NCI-H2081 treated with DMSO at 0.1 percent for 48 hours (cell line): ENCODE measurements at regions not wholly inside any gene's neighbourhood (a gene's known extent, or its start where the extent isn't known, plus 50 kb on each side); places are given as distances from the start of the nearest gene placed in this dataset.
"Not testable (repeated sequence)": the region's sequence is repeated elsewhere in the genome, so short reads cannot be mapped to it uniquely, and the experiment has no call there.

ENCODE experiments used
- DNase-seq: peaks from one replicate; lab custom pipeline; 2025; lab: John Stamatoyannopoulos, UW

DNA sequence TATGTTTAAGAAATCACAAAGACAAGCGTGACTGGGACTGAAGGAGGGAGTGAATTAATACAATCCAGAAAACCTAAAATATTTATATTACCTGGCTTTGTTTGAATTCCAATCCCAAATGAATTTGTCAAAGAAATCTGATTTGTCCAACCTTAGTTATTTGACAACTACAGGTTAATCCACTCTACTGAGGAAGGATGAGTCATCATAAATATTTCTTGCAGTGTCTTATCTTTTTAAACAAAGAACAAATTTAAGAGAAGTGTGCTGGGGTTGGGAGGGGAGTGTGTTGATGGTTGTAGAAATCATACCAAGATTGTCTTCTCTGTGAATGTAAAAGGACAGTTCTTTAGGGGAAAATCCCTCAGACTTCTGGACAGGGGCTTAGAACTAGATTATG lies 1106.3 kb upstream of the SLC39A10 start:
- no peak for DNase-seq

GRCh38 chr2:194549387-194549786 lies 1107.6 kb upstream of the SLC39A10 start:
- DNase-seq: no peak

DNA sequence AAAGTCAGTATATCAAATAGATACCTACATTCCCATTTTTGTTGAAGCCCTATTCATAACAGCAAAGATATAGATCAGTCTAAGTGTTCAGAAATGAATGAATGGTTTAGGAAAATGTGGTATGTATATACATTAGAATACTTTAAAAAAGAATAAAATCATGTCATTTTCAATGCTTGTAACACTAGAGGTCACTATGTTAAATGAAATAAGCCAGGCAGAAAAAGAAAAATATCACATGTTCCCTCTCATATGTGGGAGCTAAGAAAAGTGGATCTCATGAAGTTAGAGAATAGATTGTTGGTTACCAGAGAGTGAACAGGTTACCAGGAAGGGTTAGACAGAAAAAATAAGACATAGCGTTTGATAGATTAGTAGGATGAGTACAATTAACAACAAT lies 1111.0 kb upstream of the SLC39A10 start:
- no peak for DNase-seq

- DNase-seq: no peak
Observed at GRCh38 chr2:194539425-194539824, 1117.6 kb upstream of the SLC39A10 start.

DNA sequence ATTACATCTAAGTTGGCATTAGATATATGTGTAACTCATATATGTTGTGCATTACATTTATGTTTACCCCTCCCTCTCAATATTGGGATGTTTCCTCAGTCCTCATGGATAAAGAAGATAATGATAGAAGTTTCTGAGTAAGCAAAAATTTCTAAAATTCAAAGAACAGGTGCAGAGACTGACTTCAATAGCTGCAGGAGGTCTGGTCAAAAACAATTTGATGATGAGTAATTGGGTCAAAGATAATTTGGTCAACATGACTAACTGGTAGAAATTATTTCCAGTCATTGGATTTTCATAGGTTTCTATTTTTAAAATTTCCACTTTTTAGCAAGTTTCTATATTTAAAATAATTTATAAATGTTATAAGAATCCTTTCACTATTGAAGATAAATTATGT lies 1130.9 kb upstream of the SLC39A10 start:
- no peak for DNase-seq

- DNase-seq: no peak
Observed at GRCh38 chr2:194514281-194514680, 1142.7 kb upstream of the SLC39A10 start.

DNA sequence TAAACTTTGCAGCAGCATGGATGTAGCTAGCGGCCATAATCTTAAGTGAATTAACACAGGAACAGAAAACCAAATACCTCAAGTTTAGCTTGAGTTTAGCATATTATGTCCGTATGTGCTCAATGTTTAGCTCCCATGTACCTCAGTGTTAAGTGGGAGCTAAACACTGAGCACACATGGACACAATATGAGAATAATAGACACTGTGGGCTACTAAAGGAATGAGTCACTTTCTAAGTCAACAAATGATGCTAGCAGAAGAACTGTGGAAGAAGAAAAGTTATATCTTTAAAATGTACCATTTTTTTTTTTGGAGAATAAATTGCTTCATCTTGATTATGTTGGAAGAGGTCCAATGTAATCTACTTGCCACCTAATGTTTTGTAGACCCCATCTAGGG lies 1146.0 kb upstream of the SLC39A10 start:
- not testable (repeated sequence) for DNase-seq

DNA sequence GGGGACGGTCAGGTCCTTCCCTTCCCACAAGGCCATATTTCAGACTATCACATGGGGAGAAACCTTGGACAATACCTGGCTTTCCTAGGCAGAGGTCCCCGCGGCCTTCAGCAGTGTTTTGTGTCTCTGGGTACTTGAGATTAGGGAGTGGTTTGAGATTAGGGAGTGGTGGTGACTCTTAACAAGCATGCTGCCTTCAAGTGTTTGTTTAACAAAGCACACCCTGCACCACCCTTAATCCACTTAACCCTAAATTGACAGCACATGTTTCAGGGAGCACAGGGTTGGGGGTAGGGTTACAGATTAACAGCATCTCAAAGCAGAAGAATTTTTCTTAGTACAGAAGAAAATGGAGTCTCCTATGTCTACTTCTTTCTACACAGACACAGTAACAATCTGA lies 1152.2 kb upstream of the SLC39A10 start:
- not testable (repeated sequence) for DNase-seq

DNA sequence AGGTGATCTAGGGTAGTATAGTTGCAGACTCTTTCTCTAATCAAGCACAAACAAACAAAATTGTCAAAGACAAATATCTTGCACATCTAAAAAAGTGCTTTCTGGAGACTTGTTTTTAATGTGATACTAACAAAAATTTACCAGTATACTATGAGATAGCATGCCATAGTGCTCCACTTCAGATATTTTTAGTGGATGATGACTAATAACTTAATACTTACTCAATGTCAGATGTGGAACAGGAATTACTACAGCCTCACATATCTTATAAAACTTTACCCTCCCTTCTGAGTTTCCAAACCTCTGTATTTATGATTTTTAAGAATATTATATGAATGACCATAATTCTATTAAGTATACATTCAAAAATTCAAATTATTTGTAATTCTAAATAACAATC lies 1162.0 kb upstream of the SLC39A10 start:
- no peak for DNase-seq

GRCh38 chr2:194494401-194494800 lies 1162.6 kb upstream of the SLC39A10 start:
- DNase-seq: no peak

- DNase-seq: no peak
Observed at GRCh38 chr2:194491409-194492115, 1165.5 kb upstream of the SLC39A10 start.

- DNase-seq: no peak
Observed at GRCh38 chr2:194486326-194486725, 1170.7 kb upstream of the SLC39A10 start.

DNA sequence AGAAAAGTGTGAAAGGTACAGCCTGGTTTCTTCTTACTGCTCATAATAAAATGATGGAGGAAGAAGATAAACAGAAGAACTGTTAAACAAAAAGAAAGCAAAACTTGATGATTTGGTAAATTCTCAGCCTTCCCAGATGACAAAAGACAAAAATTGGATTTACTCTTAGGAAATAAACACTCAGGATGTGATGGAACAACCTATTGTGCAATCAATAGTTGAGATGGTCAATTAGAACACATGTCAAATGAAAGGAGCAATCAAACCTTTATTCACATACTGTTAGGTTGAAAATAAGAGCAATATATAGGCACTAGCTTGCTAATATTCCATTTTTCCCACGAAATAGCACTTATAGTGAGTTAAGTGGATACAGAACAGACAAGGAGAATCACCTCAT lies 1174.0 kb upstream of the SLC39A10 start:
- DNase-seq: no peak

- DNase-seq: no peak
Observed at GRCh38 chr2:194465641-194466040, 1191.4 kb upstream of the SLC39A10 start.

DNA sequence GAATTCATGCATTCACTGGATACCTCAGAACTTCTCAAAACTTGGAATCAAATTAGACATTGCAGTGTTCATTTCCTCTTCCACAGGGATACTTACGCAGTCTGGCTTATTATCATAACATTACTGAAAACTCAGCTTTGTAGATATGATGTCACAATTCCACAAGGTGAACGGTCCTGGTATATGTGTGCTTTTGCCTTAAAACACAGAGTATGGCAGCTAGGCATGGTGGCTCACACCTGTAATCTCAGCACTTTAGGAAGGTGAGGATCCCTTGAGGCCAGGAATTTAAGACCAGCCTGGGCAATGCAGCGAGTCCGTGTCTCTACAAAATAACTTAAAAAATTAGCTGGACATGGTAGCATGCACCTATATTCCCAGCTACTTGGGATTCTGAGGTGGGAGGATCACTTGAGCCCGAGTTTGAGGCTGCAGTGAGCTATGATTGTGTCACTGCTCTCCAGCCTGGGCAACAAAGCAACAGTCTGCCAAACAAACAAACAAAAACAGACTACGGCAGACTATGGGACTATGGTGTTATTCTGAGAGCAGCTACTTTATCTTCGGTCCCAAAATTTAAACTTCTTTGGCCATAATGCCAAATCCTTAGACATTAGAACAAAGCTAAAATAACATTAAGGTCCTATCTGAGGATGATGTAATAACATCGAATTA lies 1191.9 kb upstream of the SLC39A10 start:
- no peak for DNase-seq

GRCh38 chr2:194462883-194463282 lies 1194.1 kb upstream of the SLC39A10 start:
- not testable (repeated sequence) for DNase-seq

GRCh38 chr2:194455358-194455757 lies 1201.7 kb upstream of the SLC39A10 start:
- DNase-seq: no peak

GRCh38 chr2:194452504-194452903 lies 1204.5 kb upstream of the SLC39A10 start:
- no peak for DNase-seq

DNA sequence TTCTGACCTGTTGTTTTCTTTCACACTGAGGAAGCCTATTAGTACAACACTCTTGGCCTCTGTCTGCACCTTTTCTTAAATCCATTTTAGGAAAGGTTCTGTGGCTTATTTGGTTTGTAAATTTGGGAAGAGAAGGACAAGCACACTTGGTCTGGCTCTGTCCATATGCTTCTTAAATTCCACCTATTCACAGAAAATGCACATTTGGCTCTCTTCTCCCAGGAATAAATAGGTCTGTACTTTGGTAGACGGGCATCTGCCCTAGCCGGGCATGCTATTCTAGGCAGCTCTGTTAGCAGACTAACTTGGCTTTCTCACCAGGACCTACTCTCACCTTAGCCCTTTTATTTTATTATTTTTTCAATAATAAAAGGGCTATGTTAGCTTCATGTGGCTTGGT lies 1211.8 kb upstream of the SLC39A10 start:
- DNase-seq: no peak

GRCh38 chr2:194443926-194444325 lies 1213.1 kb upstream of the SLC39A10 start:
- DNase-seq: no peak

DNA sequence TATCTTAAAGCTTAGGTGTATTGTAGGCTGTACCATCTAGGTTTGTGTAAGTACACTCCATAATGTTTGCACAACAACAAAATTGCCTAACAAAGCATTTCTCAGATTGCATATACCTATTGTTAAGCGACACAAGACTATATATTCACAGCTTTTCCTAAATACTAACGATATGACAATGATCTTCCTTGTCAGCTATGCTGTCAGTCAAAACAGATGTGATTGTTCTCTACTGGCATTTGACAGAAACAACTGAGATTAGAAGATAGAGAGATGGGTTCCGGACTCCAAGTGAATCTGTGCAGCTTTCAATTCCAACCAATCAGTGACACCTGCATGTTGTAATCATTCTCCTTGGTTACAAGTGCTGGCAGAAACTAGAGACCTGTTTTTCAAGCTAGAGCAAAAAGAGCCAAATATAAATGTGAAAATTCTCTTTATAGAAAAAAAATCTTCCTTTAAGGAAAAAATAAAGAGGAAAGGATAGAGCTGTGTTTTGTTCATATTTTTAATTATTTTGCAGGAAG lies 1232.3 kb upstream of the SLC39A10 start:
- DNase-seq: no peak

GRCh38 chr2:194411221-194411620 lies 1245.8 kb upstream of the SLC39A10 start:
- DNase-seq: no peak

- DNase-seq: no peak
Observed at GRCh38 chr2:194395818-194396217, 1261.2 kb upstream of the SLC39A10 start.

DNA sequence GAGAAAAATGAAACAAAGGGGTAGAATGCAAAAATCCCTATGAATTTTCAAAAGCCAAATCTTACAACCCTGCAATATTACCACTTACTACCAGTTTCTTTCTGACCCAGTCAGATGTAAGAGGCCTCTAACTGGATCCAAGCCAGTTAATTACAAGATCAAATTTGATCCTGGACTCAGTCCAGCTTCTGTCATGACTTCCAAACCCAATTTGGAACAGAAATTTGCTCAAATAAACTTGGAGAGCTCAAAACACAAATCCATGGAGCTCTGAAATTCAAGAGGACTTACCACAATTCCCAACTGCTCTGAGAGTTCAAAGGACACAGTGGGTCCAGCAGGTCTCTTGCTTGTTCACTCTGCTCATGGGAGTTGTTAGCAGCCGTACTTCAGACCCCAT lies 1271.7 kb upstream of the SLC39A10 start:
- DNase-seq: no peak
